ENCODE measurements at regions not wholly inside any gene's neighbourhood (a gene's known extent, or its start where the extent isn't known, plus 50 kb on each side); places are given as distances from the start of the nearest gene placed in this dataset.

GRCh38 chr11:43122546-43122945, 189.2 kb upstream of the API5 start:
- H3K9me3 ChIP-seq (ENCODE audit: control insufficient read depth in 2 of 2, insufficient read depth in 1 of 2, low read length in 1 of 2), result no peaks in the 10 kb centered on the region
- H3K27ac ChIP-seq (ENCODE audit: low read depth in 1 of 2, low read length in 1 of 2), result no peak overlapping the region
- no peak for DNase-seq (ENCODE audit: low read depth in 6 of 9, low spot score in 9 of 9)
- no peaks in the 10 kb centered on the region for H3K27me3 ChIP-seq (ENCODE audit: control insufficient read depth in 2 of 2, insufficient read depth in 1 of 2, low read length in 1 of 2)
- H3K4me3 ChIP-seq (ENCODE audit: low read length in 2 of 2), result no peak overlapping the region
- 94% methylated on average over 3 of the region's 3 CpGs for WGBS
- no peaks in the 10 kb centered on the region for H3K4me1 ChIP-seq (ENCODE audit: control insufficient read depth in 2 of 2, insufficient read depth in 2 of 2, low read length in 2 of 2)
- H3K36me3 ChIP-seq (ENCODE audit: control insufficient read depth in 2 of 2, insufficient read depth in 2 of 2, low read length in 1 of 2), result no peaks in the 10 kb centered on the region

GRCh38 chr11:43123443-43123842, 188.4 kb upstream of the API5 start:
- H3K4me3 ChIP-seq (ENCODE audit: low read length in 2 of 2), result no peak overlapping the region
- WGBS, result 68% methylated on average over 1 of the region's 1 CpG
- no peaks in the 10 kb centered on the region for H3K36me3 ChIP-seq (ENCODE audit: control insufficient read depth in 2 of 2, insufficient read depth in 2 of 2, low read length in 1 of 2)
- H3K27me3 ChIP-seq (ENCODE audit: control insufficient read depth in 2 of 2, insufficient read depth in 1 of 2, low read length in 1 of 2), result no peaks in the 10 kb centered on the region
- H3K27ac ChIP-seq (ENCODE audit: low read depth in 1 of 2, low read length in 1 of 2), result no peak overlapping the region
- no peaks in the 10 kb centered on the region for H3K4me1 ChIP-seq (ENCODE audit: control insufficient read depth in 2 of 2, insufficient read depth in 2 of 2, low read length in 2 of 2)
- H3K9me3 ChIP-seq (ENCODE audit: control insufficient read depth in 2 of 2, insufficient read depth in 1 of 2, low read length in 1 of 2), result no peaks in the 10 kb centered on the region
- no peak for DNase-seq (ENCODE audit: low read depth in 6 of 9, low spot score in 9 of 9)

DNA sequence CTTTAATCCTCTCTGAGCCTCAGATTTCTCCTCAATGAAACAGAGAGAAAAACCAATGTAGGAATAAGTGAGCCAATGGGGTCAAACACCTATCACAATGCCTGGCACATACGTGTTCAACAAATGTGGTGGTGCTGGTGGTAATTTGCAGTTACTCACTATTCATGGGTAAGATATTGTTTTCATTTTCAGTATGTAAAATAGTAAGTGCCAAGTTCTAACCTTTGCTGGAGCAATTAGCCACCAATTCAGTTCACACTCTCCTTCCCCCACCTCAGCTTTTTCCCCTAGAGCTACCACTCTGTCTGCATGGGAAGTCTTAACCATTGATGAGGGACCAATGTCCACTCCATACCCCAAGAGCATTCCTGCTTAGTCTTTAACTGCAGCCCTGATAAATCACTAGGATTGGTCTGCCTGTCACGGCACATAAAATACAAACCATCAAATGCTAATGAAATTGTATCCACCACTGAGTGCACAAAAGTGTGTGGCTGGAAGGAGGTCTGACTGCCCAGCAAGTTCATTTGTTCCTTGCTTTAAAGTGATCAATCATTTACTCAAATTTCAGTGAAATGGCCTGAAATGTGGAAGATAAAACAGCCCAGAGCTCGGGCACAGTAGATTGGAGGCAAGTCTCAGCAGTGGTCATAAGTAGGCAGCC, 187.4 kb upstream of the API5 start:
- H3K36me3 ChIP-seq (ENCODE audit: control insufficient read depth in 2 of 2, insufficient read depth in 2 of 2, low read length in 1 of 2), result no peaks in the 10 kb centered on the region
- DNase-seq (ENCODE audit: low read depth in 6 of 9, low spot score in 9 of 9), result no peak
- H3K27ac ChIP-seq (ENCODE audit: low read depth in 1 of 2, low read length in 1 of 2), result no peak overlapping the region
- H3K4me3 ChIP-seq (ENCODE audit: low read length in 2 of 2), result no peak overlapping the region
- no peaks in the 10 kb centered on the region for H3K27me3 ChIP-seq (ENCODE audit: control insufficient read depth in 2 of 2, insufficient read depth in 1 of 2, low read length in 1 of 2)
- WGBS, result 83% methylated on average over 3 of the region's 3 CpGs
- no peaks in the 10 kb centered on the region for H3K9me3 ChIP-seq (ENCODE audit: control insufficient read depth in 2 of 2, insufficient read depth in 1 of 2, low read length in 1 of 2)
- H3K4me1 ChIP-seq (ENCODE audit: control insufficient read depth in 2 of 2, insufficient read depth in 2 of 2, low read length in 2 of 2), result no peaks in the 10 kb centered on the region

- Histone ChIP-seq H3K36me3 (ENCODE audit: control insufficient read depth in 2 of 2, insufficient read depth in 2 of 2, low read length in 1 of 2) (no peaks in the 10 kb centered on the region), H3K27ac (ENCODE audit: low read depth in 1 of 2, low read length in 1 of 2) (no peak overlapping the region), H3K27me3 (ENCODE audit: control insufficient read depth in 2 of 2, insufficient read depth in 1 of 2, low read length in 1 of 2) (no peaks in the 10 kb centered on the region), H3K4me1 (ENCODE audit: control insufficient read depth in 2 of 2, insufficient read depth in 2 of 2, low read length in 2 of 2) (no peaks in the 10 kb centered on the region), H3K4me3 (ENCODE audit: low read length in 2 of 2) (no peak overlapping the region), H3K9me3 (ENCODE audit: control insufficient read depth in 2 of 2, insufficient read depth in 1 of 2, low read length in 1 of 2) (no peaks in the 10 kb centered on the region)
- DNase-seq (ENCODE audit: low read depth in 6 of 9, low spot score in 9 of 9), result no peak
- WGBS, result 94% methylated on average over 2 of the region's 2 CpGs
Measured at GRCh38 chr11:43129329-43129728, 182.5 kb upstream of the API5 start.

DNA sequence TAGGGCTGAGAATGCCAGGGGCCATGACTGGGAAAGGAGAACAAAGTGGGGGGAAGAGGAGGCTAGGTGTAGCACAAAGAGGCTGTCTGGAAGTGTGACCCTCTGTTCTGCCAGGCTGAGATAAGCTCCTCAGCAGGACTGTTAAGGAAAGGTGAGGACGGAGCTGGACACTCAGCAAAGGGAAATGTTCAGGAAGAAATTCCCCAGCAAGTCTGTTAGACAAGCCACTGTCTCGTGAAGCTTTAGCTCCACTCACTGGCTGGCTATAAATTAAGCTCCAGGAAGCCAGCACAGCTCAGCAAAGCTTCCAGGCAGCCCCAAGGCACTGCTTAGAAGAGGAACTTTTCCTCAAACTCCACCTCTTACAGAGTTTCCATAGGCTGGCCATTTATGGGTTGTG, 181.2 kb upstream of the API5 start:
- DNase-seq (ENCODE audit: low read depth in 6 of 9, low spot score in 9 of 9), result no peak
- H3K27ac ChIP-seq (ENCODE audit: low read depth in 1 of 2, low read length in 1 of 2), result no peak overlapping the region
- no peaks in the 10 kb centered on the region for H3K4me1 ChIP-seq (ENCODE audit: control insufficient read depth in 2 of 2, insufficient read depth in 2 of 2, low read length in 2 of 2)
- WGBS, result 3% methylated on average over 2 of the region's 2 CpGs
- no peaks in the 10 kb centered on the region for H3K9me3 ChIP-seq (ENCODE audit: control insufficient read depth in 2 of 2, insufficient read depth in 1 of 2, low read length in 1 of 2)
- H3K27me3 ChIP-seq (ENCODE audit: control insufficient read depth in 2 of 2, insufficient read depth in 1 of 2, low read length in 1 of 2), result no peaks in the 10 kb centered on the region
- H3K36me3 ChIP-seq (ENCODE audit: control insufficient read depth in 2 of 2, insufficient read depth in 2 of 2, low read length in 1 of 2), result no peaks in the 10 kb centered on the region
- H3K4me3 ChIP-seq (ENCODE audit: low read length in 2 of 2), result no peak overlapping the region

GRCh38 chr11:43135966-43136534, 175.7 kb upstream of the API5 start:
- 88% methylated on average over 5 of the region's 5 CpGs for WGBS
- Histone ChIP-seq H3K27ac (ENCODE audit: low read depth in 1 of 2, low read length in 1 of 2) (no peak overlapping the region), H3K36me3 (ENCODE audit: control insufficient read depth in 2 of 2, insufficient read depth in 2 of 2, low read length in 1 of 2) (no peaks in the 10 kb centered on the region), H3K27me3 (ENCODE audit: control insufficient read depth in 2 of 2, insufficient read depth in 1 of 2, low read length in 1 of 2) (no peaks in the 10 kb centered on the region), H3K4me1 (ENCODE audit: control insufficient read depth in 2 of 2, insufficient read depth in 2 of 2, low read length in 2 of 2) (no peaks in the 10 kb centered on the region), H3K9me3 (ENCODE audit: control insufficient read depth in 2 of 2, insufficient read depth in 1 of 2, low read length in 1 of 2) (no peaks in the 10 kb centered on the region), H3K4me3 (ENCODE audit: low read length in 2 of 2) (no peak overlapping the region)
- DNase-seq (ENCODE audit: low read depth in 6 of 9, low spot score in 9 of 9), result no peak

DNA sequence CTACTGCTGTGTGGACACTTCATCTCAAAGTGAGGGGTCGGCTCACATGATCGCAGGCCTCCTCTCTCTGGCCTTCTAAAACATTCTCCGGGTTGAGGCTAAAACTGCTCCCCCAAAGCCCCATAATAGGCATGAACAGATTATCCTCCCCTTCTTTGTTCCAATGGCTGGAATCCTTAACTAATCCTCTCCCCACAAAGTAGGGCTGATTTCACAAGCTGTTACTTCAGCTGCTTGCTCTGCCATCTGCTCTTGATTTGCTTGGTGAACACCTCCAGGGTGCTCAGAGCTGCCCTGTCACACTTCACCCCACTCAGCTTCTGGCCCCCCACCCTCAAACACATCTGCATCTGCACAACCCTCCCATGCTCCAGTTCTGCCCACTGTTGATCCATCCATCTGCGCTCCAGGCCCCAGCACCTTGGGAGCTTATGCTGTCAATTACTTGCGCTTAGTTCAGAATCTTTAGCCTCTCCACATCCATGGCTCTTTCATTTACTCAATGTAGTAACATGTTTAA, 173.1 kb upstream of the API5 start:
- Histone ChIP-seq H3K4me3 (ENCODE audit: low read length in 2 of 2) (no peak overlapping the region), H3K27ac (ENCODE audit: low read depth in 1 of 2, low read length in 1 of 2) (no peak overlapping the region), H3K27me3 (ENCODE audit: control insufficient read depth in 2 of 2, insufficient read depth in 1 of 2, low read length in 1 of 2) (no peaks in the 10 kb centered on the region), H3K36me3 (ENCODE audit: control insufficient read depth in 2 of 2, insufficient read depth in 2 of 2, low read length in 1 of 2) (no peaks in the 10 kb centered on the region), H3K4me1 (ENCODE audit: control insufficient read depth in 2 of 2, insufficient read depth in 2 of 2, low read length in 2 of 2) (no peaks in the 10 kb centered on the region), H3K9me3 (ENCODE audit: control insufficient read depth in 2 of 2, insufficient read depth in 1 of 2, low read length in 1 of 2) (no peaks in the 10 kb centered on the region)
- WGBS, result 99% methylated on average over 5 of the region's 5 CpGs
- no peak for DNase-seq (ENCODE audit: low read depth in 6 of 9, low spot score in 9 of 9)

- no peak overlapping the region for H3K27ac ChIP-seq (ENCODE audit: low read depth in 1 of 2, low read length in 1 of 2)
- DNase-seq (ENCODE audit: low read depth in 6 of 9, low spot score in 9 of 9), result no peak
- H3K9me3 ChIP-seq (ENCODE audit: control insufficient read depth in 2 of 2, insufficient read depth in 1 of 2, low read length in 1 of 2), result no peaks in the 10 kb centered on the region
- no peaks in the 10 kb centered on the region for H3K27me3 ChIP-seq (ENCODE audit: control insufficient read depth in 2 of 2, insufficient read depth in 1 of 2, low read length in 1 of 2)
- WGBS, result 88% methylated on average over 1 of the region's 1 CpG
- no peaks in the 10 kb centered on the region for H3K36me3 ChIP-seq (ENCODE audit: control insufficient read depth in 2 of 2, insufficient read depth in 2 of 2, low read length in 1 of 2)
- no peaks in the 10 kb centered on the region for H3K4me1 ChIP-seq (ENCODE audit: control insufficient read depth in 2 of 2, insufficient read depth in 2 of 2, low read length in 2 of 2)
- no peak overlapping the region for H3K4me3 ChIP-seq (ENCODE audit: low read length in 2 of 2)
Measured at GRCh38 chr11:43145653-43146052, 166.1 kb upstream of the API5 start.

GRCh38 chr11:43150697-43151096, 161.1 kb upstream of the API5 start:
- Histone ChIP-seq H3K4me1 (ENCODE audit: control insufficient read depth in 2 of 2, insufficient read depth in 2 of 2, low read length in 2 of 2) (no peaks in the 10 kb centered on the region), H3K9me3 (ENCODE audit: control insufficient read depth in 2 of 2, insufficient read depth in 1 of 2, low read length in 1 of 2) (no peaks in the 10 kb centered on the region), H3K27ac (ENCODE audit: low read depth in 1 of 2, low read length in 1 of 2) (no peak overlapping the region), H3K36me3 (ENCODE audit: control insufficient read depth in 2 of 2, insufficient read depth in 2 of 2, low read length in 1 of 2) (no peaks in the 10 kb centered on the region), H3K27me3 (ENCODE audit: control insufficient read depth in 2 of 2, insufficient read depth in 1 of 2, low read length in 1 of 2) (no peaks in the 10 kb centered on the region), H3K4me3 (ENCODE audit: low read length in 2 of 2) (no peak overlapping the region)
- DNase-seq (ENCODE audit: low read depth in 6 of 9, low spot score in 9 of 9), result no peak
